Hepatic stellate cell (primary cell): ENCODE measurements at regions not wholly inside any gene's neighbourhood (a gene's known extent, or its start where the extent isn't known, plus 50 kb on each side); places are given as distances from the start of the nearest gene placed in this dataset.
"Not testable (repeated sequence)": the region's sequence is repeated elsewhere in the genome, so short reads cannot be mapped to it uniquely, and the experiment has no call there.

Experiments
- DNase-seq: peaks from one replicate; pipeline ENCODE4 v3.0.0; 2011; ENCODE audit warnings: low spot score

GRCh38 chr12:34097213-34097612, 74.9 kb downstream of the ALG10 start:
- no peak for DNase-seq

- DNase-seq, result no peak
Observed at GRCh38 chr12:34105392-34105933, 83.2 kb downstream of the ALG10 start.

GRCh38 chr12:34106172-34106571, 83.9 kb downstream of the ALG10 start:
- DNase-seq, result no peak

GRCh38 chr12:34107016-34107415, 84.7 kb downstream of the ALG10 start:
- DNase-seq, result no peak

GRCh38 chr12:34107781-34108404, 85.6 kb downstream of the ALG10 start:
- DNase-seq, result no peak

GRCh38 chr12:34108405-34108803, 86.1 kb downstream of the ALG10 start:
- DNase-seq, result no peak

- DNase-seq, result no peak
Observed at GRCh38 chr12:34108967-34109366, 86.7 kb downstream of the ALG10 start.

- no peak for DNase-seq
Observed at GRCh38 chr12:34109390-34109789, 87.1 kb downstream of the ALG10 start.

GRCh38 chr12:34109909-34110531, 87.7 kb downstream of the ALG10 start:
- DNase-seq, result not testable (repeated sequence)

- DNase-seq, result no peak
Observed at GRCh38 chr12:34119366-34119765, 97.1 kb downstream of the ALG10 start.

- no peak for DNase-seq
Observed at GRCh38 chr12:34121360-34121759, 99.1 kb downstream of the ALG10 start.

- peak; percentile 48 for DNase-seq
Observed at GRCh38 chr12:34123092-34123491, 100.8 kb downstream of the ALG10 start.

- DNase-seq, result no peak
Observed at GRCh38 chr12:34124608-34125007, 102.3 kb downstream of the ALG10 start.

- peak; percentile 4 for DNase-seq
Observed at GRCh38 chr12:34126239-34126641, 103.9 kb downstream of the ALG10 start.

- DNase-seq, result no peak
Observed at GRCh38 chr12:34126805-34127204, 104.5 kb downstream of the ALG10 start.

- DNase-seq, result not testable (repeated sequence)
Observed at GRCh38 chr12:34127379-34127778, 105.1 kb downstream of the ALG10 start.

- no peak for DNase-seq
Observed at GRCh38 chr12:34142430-34142829, 120.1 kb downstream of the ALG10 start.

- DNase-seq, result no peak
Observed at GRCh38 chr12:34151019-34151418, 128.7 kb downstream of the ALG10 start.

GRCh38 chr12:34163443-34163842, 141.1 kb downstream of the ALG10 start:
- no peak for DNase-seq

- DNase-seq, result no peak
Observed at GRCh38 chr12:34166427-34167060, 144.2 kb downstream of the ALG10 start.

GRCh38 chr12:34168507-34168906, 146.2 kb downstream of the ALG10 start:
- DNase-seq, result not testable (repeated sequence)

- DNase-seq, result no peak
Observed at GRCh38 chr12:34186492-34186891, 164.2 kb downstream of the ALG10 start.

- no peak for DNase-seq
Observed at GRCh38 chr12:34188974-34189373, 166.7 kb downstream of the ALG10 start.
